Keratinocyte (primary cell): ENCODE measurements at regions not wholly inside any gene's neighbourhood (a gene's known extent, or its start where the extent isn't known, plus 50 kb on each side); places are given as distances from the start of the nearest gene placed in this dataset.

Experiments
- DNase-seq: peaks from one replicate; pipeline ENCODE4 v3.0.0-alpha.2; 2011; ENCODE audit warnings: low read depth, missing footprints, low spot score
- FAIRE-seq: peaks from 2 replicates; lab custom pipeline; 2011; peaks lifted over from hg19 to GRCh38; lab: Jason Lieb, UNC
- H2AFZ ChIP-seq: 2 replicates; pipeline ENCODE4 v1.6.0; 2012; ENCODE audit warnings: low read length, control low read depth, inconsistent platforms; ENCODE audit not compliant: control insufficient read depth
- H3K27ac ChIP-seq: 2 replicates; pipeline ENCODE4 v1.5.1; 2011; ENCODE audit warnings: low read length; ENCODE audit not compliant: control insufficient read depth, insufficient read depth
- H3K27me3 ChIP-seq: 3 replicates; pipeline ENCODE4 v1.6.0; 2011; ENCODE audit warnings: low read length; ENCODE audit not compliant: control insufficient read depth, insufficient read depth; ENCODE audit errors: extremely low read depth
- H3K36me3 ChIP-seq, 2 experiments: 2 replicates in 1 of 2; 3 replicates in 1 of 2; pipeline ENCODE4 v1.5.1; 2011; ENCODE audit warnings: low read length in 2 of 2, mild to moderate bottlenecking in 1 of 2; ENCODE audit not compliant: control insufficient read depth in 2 of 2, insufficient read depth in 2 of 2; ENCODE audit errors: extremely low read depth in 1 of 2
- H3K4me1 ChIP-seq: 3 replicates; pipeline ENCODE4 v1.5.1; 2011; ENCODE audit warnings: low read length; ENCODE audit not compliant: control insufficient read depth, insufficient read depth; ENCODE audit errors: extremely low read depth
- H3K4me2 ChIP-seq: 3 replicates; pipeline ENCODE4 v1.6.0; 2011; ENCODE audit warnings: low read depth, low read length; ENCODE audit not compliant: control insufficient read depth, insufficient read depth; ENCODE audit errors: extremely low read depth
- H3K4me3 ChIP-seq, 3 experiments: fragments of 200-600 bp in 1 of 3; sonication (generic) in 1 of 3; 2 replicates in 2 of 3; 3 replicates in 1 of 3; pipeline ENCODE4 v1.5.1; 2011 to 2016; ENCODE audit warnings: low read length in 3 of 3, mild to moderate bottlenecking in 3 of 3, control low read depth in 2 of 3, inconsistent platforms in 1 of 3, low read depth in 1 of 3, mixed read lengths in 1 of 3, mixed run types in 1 of 3, moderate library complexity in 1 of 3; ENCODE audit not compliant: control insufficient read depth in 2 of 3, insufficient read depth in 2 of 3; ENCODE audit errors: extremely low read depth in 1 of 3
- H3K79me2 ChIP-seq: 2 replicates; pipeline ENCODE4 v1.6.0; 2012; ENCODE audit warnings: low read length; ENCODE audit not compliant: control insufficient read depth, insufficient read depth
- H3K9ac ChIP-seq: 3 replicates; pipeline ENCODE4 v1.6.0; 2011; ENCODE audit warnings: low read length; ENCODE audit not compliant: control insufficient read depth, insufficient read depth; ENCODE audit errors: extremely low read depth
- H3K9me1 ChIP-seq: 3 replicates; pipeline ENCODE4 v1.6.0; 2011; ENCODE audit warnings: low read length; ENCODE audit not compliant: control insufficient read depth, insufficient read depth; ENCODE audit errors: extremely low read depth
- H3K9me3 ChIP-seq: 2 replicates; pipeline ENCODE4 v1.5.1; 2012; ENCODE audit warnings: low read depth, low read length; ENCODE audit not compliant: control insufficient read depth
- H4K20me1 ChIP-seq: 3 replicates; pipeline ENCODE4 v1.6.0; 2011; ENCODE audit warnings: low read length; ENCODE audit not compliant: control insufficient read depth, insufficient read depth; ENCODE audit errors: extremely low read depth
- EZH2 ChIP-seq: IDR thresholded peaks from one replicate; pipeline ENCODE4 v1.6.1; 2012; ENCODE audit warnings: inconsistent platforms, mild to moderate bottlenecking, low read length, moderate library complexity
- dilution Hi-C: fragments of 300-500 bp; cut with MboI; formaldehyde crosslinking; loops from one replicate; pipeline ENCODE4 v1.7.0; 2020; ENCODE audit warnings: low sequenced_read_pairs; ENCODE audit not compliant: extremely low pct_ligation_motif_present
- TF ChIP-seq, protein P1 (sequence below), 3 experiments: IDR thresholded peaks in 1 of 3; conservative IDR thresholded peaks in 1 of 3; optimal IDR thresholded peaks in 1 of 3; 2 replicates in 2 of 3; 3 replicates in 1 of 3; pipeline versions ENCODE3 to v1.5.1; 2011; ENCODE audit warnings: low read length in 3 of 3, mild to moderate bottlenecking in 3 of 3, moderate library complexity in 2 of 3, control low read depth in 1 of 3, inconsistent platforms in 1 of 3; ENCODE audit not compliant: insufficient read depth in 2 of 3; ENCODE audit errors: extremely low read depth in 1 of 3

GRCh38 chr1:239067480-239067879 is 318.9 kb upstream of the CHRM3 start:
- Histone ChIP-seq H3K9ac (no peak overlapping the region), H3K4me2 (no peak overlapping the region), H3K27ac (no peak overlapping the region), H2AFZ (no peak overlapping the region), H3K9me1 (no peaks in the 10 kb centered on the region), H4K20me1 (no peaks in the 10 kb centered on the region), H3K4me3 (no peak overlapping the region), H3K36me3 (no peaks in the 10 kb centered on the region), H3K27me3 (no peaks in the 10 kb centered on the region), H3K4me1 (no peaks in the 10 kb centered on the region), H3K9me3 (no peaks in the 10 kb centered on the region), H3K79me2 (no peaks in the 10 kb centered on the region)
- TF ChIP-seq, protein P1, sequence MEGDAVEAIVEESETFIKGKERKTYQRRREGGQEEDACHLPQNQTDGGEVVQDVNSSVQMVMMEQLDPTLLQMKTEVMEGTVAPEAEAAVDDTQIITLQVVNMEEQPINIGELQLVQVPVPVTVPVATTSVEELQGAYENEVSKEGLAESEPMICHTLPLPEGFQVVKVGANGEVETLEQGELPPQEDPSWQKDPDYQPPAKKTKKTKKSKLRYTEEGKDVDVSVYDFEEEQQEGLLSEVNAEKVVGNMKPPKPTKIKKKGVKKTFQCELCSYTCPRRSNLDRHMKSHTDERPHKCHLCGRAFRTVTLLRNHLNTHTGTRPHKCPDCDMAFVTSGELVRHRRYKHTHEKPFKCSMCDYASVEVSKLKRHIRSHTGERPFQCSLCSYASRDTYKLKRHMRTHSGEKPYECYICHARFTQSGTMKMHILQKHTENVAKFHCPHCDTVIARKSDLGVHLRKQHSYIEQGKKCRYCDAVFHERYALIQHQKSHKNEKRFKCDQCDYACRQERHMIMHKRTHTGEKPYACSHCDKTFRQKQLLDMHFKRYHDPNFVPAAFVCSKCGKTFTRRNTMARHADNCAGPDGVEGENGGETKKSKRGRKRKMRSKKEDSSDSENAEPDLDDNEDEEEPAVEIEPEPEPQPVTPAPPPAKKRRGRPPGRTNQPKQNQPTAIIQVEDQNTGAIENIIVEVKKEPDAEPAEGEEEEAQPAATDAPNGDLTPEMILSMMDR (optimal IDR thresholded peaks at IDR 0.05 in 1 of 3, IDR thresholded peaks at IDR 0.05 in 1 of 3, conservative IDR thresholded peaks at IDR 0.05 in 1 of 3; ENCODE audit: extremely low read depth in 1 of 3, insufficient read depth in 2 of 3, low read length in 3 of 3) = no peak
- TF ChIP-seq EZH2 = no peak
- dilution Hi-C loops = no loop called here
- FAIRE-seq = no peak
- DNase-seq = no peak

GRCh38 chr1:239067058-239067457 is 319.3 kb upstream of the CHRM3 start:
- H4K20me1 ChIP-seq = no peaks in the 10 kb centered on the region
- FAIRE-seq (no peak), DNase-seq (no peak)
- H3K4me3 ChIP-seq = no peak overlapping the region
- no peaks in the 10 kb centered on the region for H3K9me1 ChIP-seq
- no peaks in the 10 kb centered on the region for H3K27me3 ChIP-seq
- no peaks in the 10 kb centered on the region for H3K36me3 ChIP-seq
- dilution Hi-C loops = no loop called here
- H3K4me1 ChIP-seq = no peaks in the 10 kb centered on the region
- no peaks in the 10 kb centered on the region for H3K79me2 ChIP-seq
- TF ChIP-seq EZH2 = no peak
- TF ChIP-seq, protein P1 (optimal IDR thresholded peaks at IDR 0.05 in 1 of 3, IDR thresholded peaks at IDR 0.05 in 1 of 3, conservative IDR thresholded peaks at IDR 0.05 in 1 of 3; ENCODE audit: extremely low read depth in 1 of 3, insufficient read depth in 2 of 3, low read length in 3 of 3) = no peak
- no peak overlapping the region for H3K4me2 ChIP-seq
- H2AFZ ChIP-seq = no peak overlapping the region
- H3K9me3 ChIP-seq = no peaks in the 10 kb centered on the region
- H3K27ac ChIP-seq = no peak overlapping the region
- no peak overlapping the region for H3K9ac ChIP-seq
